ENCODE measurements at regions not wholly inside any gene's neighbourhood (a gene's known extent, or its start where the extent isn't known, plus 50 kb on each side); places are given as distances from the start of the nearest gene placed in this dataset.

GRCh38 chr16:35752012-35752772 lies 2292.8 kb downstream of the TP53TG3F start:
- Histone ChIP-seq H3K36me3 (no peaks in the 10 kb centered on the region), H3K4me2 (no peak overlapping the region), H3K27me3 (no peaks in the 10 kb centered on the region), H3K9ac (no peak overlapping the region), H3K9me3 (replicated peaks in 1 of 11) (peaks cover 66 to 83% (median 77%) of the 10 kb centered on the region in 11 experiments), H3K4me3 (no peak overlapping the region), H3K27ac (no peak overlapping the region), H4K20me1 (no peaks in the 10 kb centered on the region), H3K4me1 (no peaks in the 10 kb centered on the region)
- no peak for TF ChIP-seq Cebpa-rat (IDR thresholded peaks at IDR 0.05)

GRCh38 chr16:35752773-35753558 lies 2293.6 kb downstream of the TP53TG3F start:
- Histone ChIP-seq H3K36me3 (no peaks in the 10 kb centered on the region), H3K4me2 (no peak overlapping the region), H3K27ac (no peak overlapping the region), H3K9me3 (replicated peaks in 1 of 11) (peaks cover 61 to 83% (median 72%) of the 10 kb centered on the region in 11 experiments), H3K27me3 (no peaks in the 10 kb centered on the region), H3K4me3 (no peak overlapping the region), H3K9ac (no peak overlapping the region), H4K20me1 (no peaks in the 10 kb centered on the region), H3K4me1 (no peaks in the 10 kb centered on the region)
- no peak for TF ChIP-seq Cebpa-rat (IDR thresholded peaks at IDR 0.05)

GRCh38 chr16:35753559-35754390 lies 2294.4 kb downstream of the TP53TG3F start:
- no peak overlapping the region for H3K9ac ChIP-seq
- no peaks in the 10 kb centered on the region for H4K20me1 ChIP-seq
- no peaks in the 10 kb centered on the region for H3K4me1 ChIP-seq
- no peaks in the 10 kb centered on the region for H3K27me3 ChIP-seq
- no peak for TF ChIP-seq Cebpa-rat (IDR thresholded peaks at IDR 0.05)
- H3K27ac ChIP-seq = no peak overlapping the region
- H3K4me3 ChIP-seq = no peak overlapping the region
- peaks cover 58 to 87% (median 69%) of the 10 kb centered on the region in 11 experiments for H3K9me3 ChIP-seq (replicated peaks in 1 of 11)
- no peaks in the 10 kb centered on the region for H3K36me3 ChIP-seq
- no peak overlapping the region for H3K4me2 ChIP-seq

GRCh38 chr16:35754391-35755369 lies 2295.3 kb downstream of the TP53TG3F start:
- H3K9me3 ChIP-seq (replicated peaks in 1 of 11) = peaks cover 48 to 86% (median 64%) of the 10 kb centered on the region in 11 experiments

GRCh38 chr16:35788381-35788780 lies 2329.0 kb downstream of the TP53TG3F start:
- no peaks in the 10 kb centered on the region for H3K27me3 ChIP-seq
- H3K9ac ChIP-seq = no peak overlapping the region
- peaks cover 42 to 84% (median 68%) of the 10 kb centered on the region in 11 experiments for H3K9me3 ChIP-seq (replicated peaks in 1 of 11)
- no peaks in the 10 kb centered on the region for H3K36me3 ChIP-seq
- no peaks in the 10 kb centered on the region for H3K4me1 ChIP-seq
- TF ChIP-seq Cebpa-rat (IDR thresholded peaks at IDR 0.05) = no peak
- no peak overlapping the region for H3K4me3 ChIP-seq
- no peaks in the 10 kb centered on the region for H4K20me1 ChIP-seq
- no peak overlapping the region for H3K27ac ChIP-seq
- H3K4me2 ChIP-seq = no peak overlapping the region

More at GRCh38 chr16:35754391-35755369, 2295.3 kb downstream of the TP53TG3F start:
- no peak overlapping the region for H3K4me3 ChIP-seq
- no peak overlapping the region for H3K27ac ChIP-seq
- H3K4me2 ChIP-seq = no peak overlapping the region
- no peaks in the 10 kb centered on the region for H3K4me1 ChIP-seq
- H3K9ac ChIP-seq = no peak overlapping the region
- no peak for TF ChIP-seq Cebpa-rat (IDR thresholded peaks at IDR 0.05)
- H3K27me3 ChIP-seq = no peaks in the 10 kb centered on the region
- no peaks in the 10 kb centered on the region for H4K20me1 ChIP-seq
- no peaks in the 10 kb centered on the region for H3K36me3 ChIP-seq

GRCh38 chr16:35792516-35793285 lies 2333.3 kb downstream of the TP53TG3F start:
- Histone ChIP-seq H3K9me3 (replicated peaks in 1 of 11) (peaks cover 48 to 89% (median 74%) of the 10 kb centered on the region in 11 experiments), H3K27me3 (no peaks in the 10 kb centered on the region)
- no peak for TF ChIP-seq Cebpa-rat (IDR thresholded peaks at IDR 0.05)

GRCh38 chr16:35793601-35794000 lies 2334.2 kb downstream of the TP53TG3F start:
- Histone ChIP-seq H3K27ac (no peak overlapping the region), H3K4me3 (no peak overlapping the region), H3K27me3 (no peaks in the 10 kb centered on the region), H3K4me1 (peaks cover 8 to 21% (median 13%) of the 10 kb centered on the region in 10 experiments), H3K9me3 (replicated peaks in 1 of 11) (peaks cover 44 to 84% (median 71%) of the 10 kb centered on the region in 11 experiments), H4K20me1 (no peaks in the 10 kb centered on the region), H3K36me3 (no peaks in the 10 kb centered on the region), H3K4me2 (no peak overlapping the region), H3K9ac (no peak overlapping the region)
- no peak for TF ChIP-seq Cebpa-rat (IDR thresholded peaks at IDR 0.05)

More at GRCh38 chr16:35792516-35793285, 2333.3 kb downstream of the TP53TG3F start:
- H3K4me3 ChIP-seq = no peak overlapping the region
- H3K4me2 ChIP-seq = no peak overlapping the region
- no peak overlapping the region for H3K9ac ChIP-seq
- no peaks in the 10 kb centered on the region for H3K36me3 ChIP-seq
- no peaks in the 10 kb centered on the region for H4K20me1 ChIP-seq
- no peak overlapping the region for H3K27ac ChIP-seq
- H3K4me1 ChIP-seq = peaks cover 0 to 12% (median 4%) of the 10 kb centered on the region in 10 experiments; a peak in 13 of 20 replicates

Measured in BLaER1 treated with 17β-estradiol and CSF1 and Interleukin-3, amounts not matched to agents 10 nM and 100 nM (cell line).